CD4-positive, alpha-beta T cell treated with Interleukin-1 beta for 1 hour (primary cell): ENCODE measurements at regions not wholly inside any gene's neighbourhood (a gene's known extent, or its start where the extent isn't known, plus 50 kb on each side); places are given as distances from the start of the nearest gene placed in this dataset.

Source experiments
- DNase-seq, 2 donors: peaks; one replicate each; pipeline ENCODE4 v3.0.0-alpha.2; 2020 to 2022

DNA sequence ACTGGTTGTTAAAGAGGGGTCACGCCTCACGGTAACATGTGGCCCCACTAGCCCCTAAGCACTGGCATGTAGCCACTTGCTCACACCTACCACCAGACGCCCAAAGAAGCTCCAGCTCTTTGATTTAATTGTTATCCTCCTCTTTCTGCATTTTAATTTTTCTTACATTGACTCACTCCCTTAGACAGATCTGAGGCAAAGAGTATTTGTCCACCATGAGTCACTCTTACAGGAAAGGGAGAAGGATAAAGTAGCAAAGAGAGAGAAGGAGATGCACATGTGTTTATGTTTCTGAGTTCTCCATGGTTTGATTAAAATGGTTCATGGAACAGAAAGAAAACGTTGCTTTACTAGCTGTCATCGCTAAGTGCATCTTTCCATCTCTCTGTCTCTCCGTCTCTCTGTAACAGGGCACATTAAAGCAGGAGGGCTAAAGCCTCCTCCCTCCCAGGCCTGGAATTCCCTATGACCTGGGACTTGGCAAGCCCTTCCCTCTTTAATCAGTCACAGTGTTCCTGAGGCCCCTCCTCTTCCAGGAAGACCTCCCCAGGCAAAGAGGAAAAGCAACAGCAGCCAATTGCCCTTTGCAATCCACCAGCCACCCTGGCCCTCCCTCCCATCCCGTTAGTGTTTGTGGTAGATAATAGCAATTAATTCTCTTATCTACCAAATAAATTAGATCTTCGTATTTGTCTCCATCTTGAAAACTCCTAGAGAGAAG is 112.8 kb upstream of the TSHZ2 start:
- no peak for DNase-seq

DNA sequence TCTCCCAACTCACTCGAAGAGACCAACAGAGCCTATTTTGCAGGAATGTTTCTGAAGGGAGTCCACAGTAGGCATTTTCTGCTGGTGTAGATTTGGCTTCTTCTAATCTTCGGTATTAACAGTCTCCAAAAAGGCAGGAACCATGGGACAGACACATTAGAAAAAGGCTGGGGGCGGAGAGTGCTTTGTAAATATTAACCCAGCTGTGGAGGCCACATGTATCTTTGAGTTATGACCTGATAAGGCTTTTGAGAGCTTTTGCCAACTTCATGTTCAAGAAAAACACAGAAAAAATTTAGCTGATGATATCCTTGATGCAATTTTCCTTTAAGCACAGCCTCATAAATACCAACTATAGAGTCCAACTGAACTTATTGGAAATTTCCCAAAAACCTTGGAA is 119.4 kb upstream of the TSHZ2 start:
- no peak for DNase-seq

GRCh38 chr20:52847731-52848359 is 124.3 kb upstream of the TSHZ2 start:
- DNase-seq: no peak

DNA sequence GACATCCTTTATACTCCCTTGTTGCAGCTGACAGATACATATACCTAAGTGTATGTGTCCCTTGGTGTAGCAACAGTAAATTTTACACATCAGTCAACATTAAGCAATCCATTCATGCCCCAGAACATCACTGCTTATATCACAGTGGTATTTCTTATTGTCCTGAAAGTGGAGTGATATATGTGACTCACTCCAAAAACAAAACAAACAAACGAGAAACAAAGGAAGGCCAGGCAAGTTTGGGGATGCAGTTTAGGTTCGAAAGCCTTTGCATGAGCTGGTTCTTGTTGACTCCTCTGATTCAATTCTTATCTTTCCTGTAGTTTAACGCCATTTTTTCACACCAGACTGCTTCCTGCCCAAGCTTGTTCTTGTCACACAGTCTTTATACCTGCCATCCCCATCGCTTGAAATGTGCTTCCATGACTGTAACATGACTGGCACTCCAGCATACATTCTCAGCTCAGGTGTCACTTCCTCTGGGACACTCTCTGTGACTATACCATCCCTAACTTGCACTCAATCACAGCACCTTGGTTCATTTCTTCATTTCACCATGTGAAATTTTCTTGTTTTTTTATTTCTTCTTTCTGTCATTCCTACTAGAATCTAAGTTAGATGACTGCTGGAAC is 125.0 kb upstream of the TSHZ2 start:
- no peak for DNase-seq

DNA sequence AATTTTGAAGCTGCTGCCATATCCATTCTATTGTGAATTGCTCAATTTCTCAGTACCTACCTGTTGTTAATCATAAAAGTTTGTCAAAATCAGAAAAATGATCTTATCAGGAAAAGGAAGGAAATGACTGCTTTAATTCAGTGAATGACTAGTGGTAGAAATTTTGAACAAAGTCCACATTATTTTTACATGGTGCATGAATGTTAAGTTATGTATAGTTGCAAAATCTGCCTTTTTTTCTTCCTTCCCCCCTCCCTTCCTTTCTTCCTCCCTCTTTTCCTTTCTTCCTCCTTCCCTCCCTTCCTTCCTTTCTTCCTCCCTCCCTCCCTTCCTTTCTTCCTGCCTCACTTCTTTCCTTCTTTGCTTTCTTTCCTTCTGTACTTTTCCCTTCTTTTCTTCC is 127.1 kb upstream of the TSHZ2 start:
- DNase-seq: no peak

DNA sequence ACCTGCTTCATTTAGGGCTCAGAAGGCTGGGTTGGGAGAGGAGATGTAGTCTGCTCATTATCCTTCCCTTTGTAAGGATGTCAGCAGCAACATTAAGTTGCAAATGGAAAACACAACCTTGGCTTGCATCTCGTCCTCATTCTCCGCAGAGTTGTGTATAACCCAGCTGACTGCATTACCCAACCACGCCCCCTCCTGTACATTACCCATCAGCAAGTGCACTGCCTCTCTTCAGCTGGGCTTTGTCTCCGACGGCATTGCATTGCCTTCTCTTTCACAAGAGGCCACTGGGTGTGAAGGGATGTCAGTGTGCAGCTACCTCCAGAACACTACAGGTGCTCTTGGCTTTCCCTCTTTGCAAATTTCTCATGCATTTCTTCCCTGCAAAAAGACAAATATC is 128.7 kb upstream of the TSHZ2 start:
- DNase-seq: no peak

DNA sequence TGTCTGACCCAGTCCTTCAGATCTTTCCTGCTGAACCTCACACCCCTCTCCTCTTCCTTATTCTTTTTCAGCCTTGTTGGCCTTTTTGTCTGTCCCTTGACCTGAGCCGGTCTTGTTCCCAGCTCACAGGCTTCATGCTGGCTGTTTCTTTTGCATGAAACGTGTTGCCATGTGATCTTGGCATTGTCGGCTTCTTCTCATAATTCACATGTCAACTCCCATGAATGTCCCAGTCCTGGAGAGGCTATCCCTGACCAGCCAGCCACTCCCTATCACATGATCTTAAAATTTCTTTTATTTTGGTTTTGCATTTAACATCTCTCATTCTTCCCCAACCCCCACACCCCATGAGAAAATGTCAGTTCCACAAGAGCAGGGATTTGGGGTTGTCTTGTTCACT is 131.2 kb upstream of the TSHZ2 start:
- DNase-seq: no peak

DNA sequence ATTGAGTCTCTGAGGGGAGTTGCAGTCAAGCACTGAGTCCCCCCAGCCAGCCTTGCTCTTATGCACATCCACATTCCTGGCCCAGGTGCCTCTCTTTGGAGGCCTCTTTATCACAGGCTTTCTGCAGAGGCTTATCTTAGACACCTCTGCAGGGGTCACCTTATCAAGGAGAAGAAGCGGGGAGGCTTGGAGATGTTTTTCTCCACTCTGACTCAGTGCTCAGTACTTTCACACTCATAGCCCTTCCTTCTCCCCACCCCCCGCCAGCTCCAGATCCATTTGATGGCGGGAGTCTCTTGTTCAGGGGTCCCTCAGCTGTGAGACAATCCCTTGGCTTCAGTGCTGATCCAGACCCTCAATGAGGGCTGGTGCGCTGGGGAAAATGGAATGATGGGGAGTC is 132.1 kb upstream of the TSHZ2 start:
- DNase-seq: no peak

DNA sequence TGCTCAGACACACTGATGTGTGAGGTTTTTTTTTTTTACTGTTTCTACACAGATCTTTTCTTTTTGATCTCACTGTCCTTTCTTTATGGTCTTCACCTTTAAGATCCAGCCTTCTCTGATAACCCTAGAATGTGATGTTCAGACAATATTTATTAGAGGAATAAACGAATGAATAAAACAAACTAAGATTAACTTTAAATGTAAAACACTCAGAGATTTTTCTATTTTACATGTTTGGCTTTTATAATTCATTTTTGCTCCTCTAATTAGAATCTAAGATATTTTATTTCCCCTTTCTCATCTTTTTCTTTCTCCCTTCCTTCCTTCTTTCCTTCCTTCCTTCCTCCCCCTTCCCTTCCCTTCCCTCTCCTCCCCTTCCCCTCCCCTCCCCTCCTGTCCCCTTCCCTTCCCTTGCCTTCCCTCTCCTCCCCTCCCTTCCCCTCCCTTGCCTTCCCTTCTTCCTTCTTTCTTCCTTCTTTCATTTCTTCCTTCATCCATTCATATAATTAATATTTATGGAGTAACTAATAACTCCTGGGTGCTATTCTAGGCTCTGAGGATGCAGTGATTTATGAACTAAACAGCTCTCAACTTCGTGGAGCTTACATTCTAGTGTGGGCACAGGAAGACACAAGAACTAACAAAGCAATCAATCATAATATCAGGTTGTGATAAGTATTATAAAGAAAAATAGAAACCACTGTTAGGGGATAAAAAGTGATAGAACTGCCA is 133.5 kb upstream of the TSHZ2 start:
- DNase-seq: no peak

DNA sequence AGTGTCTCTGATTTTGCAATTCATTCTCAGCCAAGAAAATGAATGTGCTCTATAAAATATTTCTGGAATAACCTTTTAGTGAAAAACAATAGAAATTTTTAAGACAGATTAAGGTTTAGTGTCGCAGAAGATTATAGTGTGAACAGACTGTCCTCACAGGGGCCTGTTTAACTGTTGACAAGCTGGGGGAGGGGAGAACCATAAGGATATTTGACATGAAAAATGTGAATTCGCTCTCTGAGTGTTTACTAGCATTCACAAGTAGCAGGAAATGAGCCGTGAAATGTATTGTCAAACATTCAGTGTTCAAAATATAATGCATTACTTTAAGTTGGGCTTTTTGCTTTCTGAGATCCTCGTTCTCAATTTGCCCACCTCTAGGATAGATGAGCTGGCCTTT is 134.8 kb upstream of the TSHZ2 start:
- no peak for DNase-seq

DNA sequence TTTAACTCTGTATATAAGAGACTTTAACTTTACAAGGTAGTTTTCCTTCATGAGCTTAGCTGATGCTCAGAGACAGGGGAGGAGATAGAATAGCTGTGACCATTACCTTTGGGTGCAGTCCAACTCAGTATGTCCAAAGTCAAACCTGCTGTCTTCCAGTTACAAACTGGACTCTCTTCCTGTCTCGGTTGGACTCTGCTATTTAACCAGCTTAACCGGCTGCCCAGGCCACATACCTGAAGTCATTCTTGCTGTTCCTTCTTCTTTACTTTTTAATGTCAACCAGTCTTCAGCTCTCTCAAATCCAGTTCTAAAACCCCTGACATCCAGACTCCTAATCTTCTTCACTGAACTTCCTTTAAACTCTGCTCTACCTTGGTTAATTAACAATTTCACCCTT is 138.3 kb upstream of the TSHZ2 start:
- DNase-seq: no peak

- DNase-seq: no peak
Measured at GRCh38 chr20:52832151-52832774, 139.9 kb upstream of the TSHZ2 start.

GRCh38 chr20:52830598-52830997 is 141.6 kb upstream of the TSHZ2 start:
- DNase-seq: no peak

DNA sequence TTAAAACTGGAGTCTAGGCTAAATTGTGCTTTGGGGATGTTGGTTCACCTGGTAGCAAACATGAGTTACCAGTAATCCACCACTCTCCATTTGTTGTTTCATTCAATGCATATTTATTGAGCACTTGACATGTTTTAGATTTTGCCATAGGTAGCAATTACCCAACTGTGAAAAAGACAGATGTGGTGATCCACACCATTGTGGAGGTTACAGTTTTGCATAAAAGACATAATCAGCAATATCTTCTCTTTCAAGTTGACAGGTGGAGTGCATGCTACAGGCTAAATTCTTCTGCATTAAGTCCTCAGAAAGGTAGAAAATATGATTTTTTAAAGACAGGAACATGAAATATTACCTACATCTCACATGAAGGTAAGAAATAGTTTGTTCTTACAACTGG is 143.0 kb upstream of the TSHZ2 start:
- no peak for DNase-seq

- DNase-seq: no peak
Measured at GRCh38 chr20:52828199-52828598, 144.0 kb upstream of the TSHZ2 start.

DNA sequence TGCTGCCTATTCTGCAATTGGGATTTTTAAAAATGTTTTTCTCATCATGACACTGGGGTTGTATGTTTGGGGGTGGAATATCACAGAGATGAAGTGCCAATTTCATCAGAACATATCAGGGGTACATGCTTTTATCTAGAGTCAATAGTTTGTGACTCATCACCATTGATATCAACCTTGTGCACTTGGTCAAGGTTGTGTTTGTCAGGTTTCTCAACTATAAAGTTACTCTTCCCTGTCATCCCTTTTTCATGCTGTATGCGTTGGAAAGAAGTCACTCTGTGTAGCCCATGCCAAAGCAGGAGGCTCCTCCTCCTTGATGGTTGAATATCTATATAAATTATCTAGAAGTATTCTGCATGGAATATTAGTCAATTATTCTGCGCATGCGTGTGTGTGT is 145.4 kb upstream of the TSHZ2 start:
- no peak for DNase-seq

DNA sequence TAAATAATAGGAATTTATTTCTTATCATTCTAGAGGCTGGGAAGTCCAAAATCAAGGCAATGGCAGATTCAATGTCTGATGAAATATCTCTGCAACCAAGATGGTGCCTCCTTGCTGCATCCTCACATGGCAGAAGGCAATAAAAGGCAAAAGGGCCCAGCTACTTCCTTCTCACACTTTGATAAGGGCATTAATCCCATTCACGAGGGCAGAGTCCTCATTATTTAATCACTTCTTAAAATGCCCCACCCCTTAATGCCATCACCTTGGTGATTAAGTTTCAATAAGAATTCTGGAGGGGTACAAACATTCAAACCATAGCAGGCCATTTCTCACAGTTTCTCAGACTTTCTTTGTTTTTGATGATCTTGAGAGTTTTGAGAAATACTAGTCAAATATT is 145.8 kb upstream of the TSHZ2 start:
- no peak for DNase-seq

GRCh38 chr20:52824494-52825216 is 147.5 kb upstream of the TSHZ2 start:
- no peak for DNase-seq

DNA sequence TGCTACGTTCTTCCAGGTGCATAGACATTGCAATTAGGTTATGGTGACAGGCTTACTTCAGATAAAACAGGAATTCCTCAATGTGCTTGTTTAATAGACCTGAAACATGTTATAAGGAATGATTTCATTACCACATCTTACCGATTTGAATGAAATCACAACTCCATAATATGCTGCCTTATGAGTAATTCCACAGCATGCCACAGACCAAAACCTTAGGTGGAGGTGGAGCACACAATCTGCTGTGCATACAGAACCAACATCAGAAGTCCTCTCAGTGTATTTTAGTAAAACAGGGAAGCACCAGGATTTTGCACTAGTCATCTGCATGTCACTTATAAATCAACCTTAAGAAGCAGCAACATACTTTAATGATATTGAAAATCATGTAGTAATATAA is 148.9 kb upstream of the TSHZ2 start:
- DNase-seq: no peak

DNA sequence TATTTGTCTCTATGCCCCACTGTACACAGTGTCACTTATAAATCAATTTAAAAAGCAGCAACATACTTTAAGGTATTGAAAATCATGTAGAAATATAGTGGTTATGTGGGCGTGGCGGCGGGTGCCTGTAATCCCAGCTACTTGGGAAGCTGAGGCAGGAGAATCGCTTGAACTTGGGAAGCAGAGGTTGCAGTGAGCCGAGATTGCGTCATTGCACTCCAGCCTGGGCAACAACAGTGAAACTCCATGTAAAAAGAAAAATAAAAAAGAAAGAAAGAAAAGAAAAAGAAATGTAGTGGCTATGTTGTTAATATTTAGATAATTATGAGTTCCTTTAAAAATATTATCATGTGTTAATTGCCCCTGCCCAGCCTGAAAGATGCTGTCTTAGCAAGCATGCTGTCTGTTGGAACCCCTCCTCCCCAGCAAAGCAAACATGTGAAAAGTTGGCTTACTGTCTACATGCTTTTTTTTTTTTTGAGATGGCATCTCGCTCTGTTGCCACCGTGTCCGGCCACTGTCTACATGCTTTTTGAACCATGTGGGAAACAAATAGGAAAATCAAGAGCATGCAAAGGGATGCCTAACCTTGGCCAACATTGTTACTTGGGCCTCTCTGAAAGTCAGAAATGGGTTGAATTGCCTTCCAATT is 151.4 kb upstream of the TSHZ2 start:
- DNase-seq: no peak

GRCh38 chr20:52818491-52818890 is 153.7 kb upstream of the TSHZ2 start:
- DNase-seq: no peak

- DNase-seq: no peak
Measured at GRCh38 chr20:52817981-52818380, 154.2 kb upstream of the TSHZ2 start.
